ENCODE measurements at regions not wholly inside any gene's neighbourhood (a gene's known extent, or its start where the extent isn't known, plus 50 kb on each side); places are given as distances from the start of the nearest gene placed in this dataset.
"Not testable (repeated sequence)": the region's sequence is repeated elsewhere in the genome, so short reads cannot be mapped to it uniquely, and the experiment has no call there.

DNA sequence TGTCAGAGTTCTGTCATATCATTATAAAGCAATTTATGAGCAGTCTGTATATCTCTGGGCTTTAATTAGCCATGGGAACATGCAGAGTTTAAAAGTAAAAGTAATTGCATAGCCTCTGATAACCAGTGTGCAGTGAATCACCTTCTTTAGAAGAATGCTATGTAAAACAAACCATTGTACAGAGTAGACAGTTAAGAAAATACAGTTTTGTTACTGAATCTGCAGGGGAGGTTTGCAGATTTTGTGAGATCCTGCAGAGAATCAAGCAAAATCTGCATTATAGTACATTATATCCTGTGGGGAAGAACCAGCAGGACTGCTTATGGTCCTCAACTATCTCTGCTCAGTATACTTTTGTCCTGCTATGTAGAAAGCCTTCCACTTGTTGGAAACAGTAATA is 396.2 kb upstream of the NAALADL2 start:
- DNase-seq: no peak

DNA sequence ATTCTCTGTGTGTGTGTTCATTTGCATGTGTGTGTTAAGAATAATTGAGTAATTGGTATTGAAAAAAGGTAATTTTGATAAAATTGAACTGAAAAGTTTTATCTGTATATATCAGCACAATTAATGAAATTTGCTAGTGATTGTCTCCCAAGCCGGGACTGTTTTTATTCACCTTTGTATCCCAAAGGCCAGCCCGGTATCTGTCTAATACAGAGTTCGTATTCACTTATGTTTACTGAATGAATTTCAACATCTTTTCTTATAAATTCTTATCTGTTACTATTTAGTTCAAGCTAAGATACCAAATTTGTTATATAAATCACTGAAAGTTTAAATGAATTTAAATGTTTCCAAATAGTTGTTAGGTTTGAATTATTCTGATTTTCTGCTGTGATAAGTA is 394.0 kb upstream of the NAALADL2 start:
- DNase-seq: no peak

DNA sequence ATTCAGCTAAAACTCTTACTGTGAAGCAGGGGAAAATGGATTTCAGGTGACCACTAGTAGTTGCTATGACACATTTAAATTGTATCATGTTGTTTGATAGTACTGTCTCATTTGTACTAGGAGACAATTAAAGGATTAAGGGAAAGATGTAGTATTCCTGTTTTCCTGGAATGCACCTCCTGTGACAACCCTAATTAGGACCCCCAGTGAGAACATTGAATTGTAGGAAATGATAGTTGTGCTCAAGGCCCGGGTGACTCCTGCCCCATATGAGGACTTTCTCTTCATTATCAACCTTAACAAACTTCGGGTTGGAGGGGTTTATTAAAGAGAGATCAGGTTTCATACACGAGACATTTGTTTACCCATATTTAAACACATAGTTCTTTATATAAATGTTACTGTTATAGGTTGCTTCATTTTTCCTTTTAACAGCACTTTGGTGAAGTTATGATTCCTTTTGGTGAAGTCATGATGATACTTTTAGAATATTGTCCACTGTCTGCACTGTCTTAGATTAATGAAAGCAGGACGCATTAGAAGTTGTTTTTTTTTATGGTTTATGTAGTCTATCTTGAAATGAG is 392.6 kb upstream of the NAALADL2 start:
- no peak for DNase-seq

DNA sequence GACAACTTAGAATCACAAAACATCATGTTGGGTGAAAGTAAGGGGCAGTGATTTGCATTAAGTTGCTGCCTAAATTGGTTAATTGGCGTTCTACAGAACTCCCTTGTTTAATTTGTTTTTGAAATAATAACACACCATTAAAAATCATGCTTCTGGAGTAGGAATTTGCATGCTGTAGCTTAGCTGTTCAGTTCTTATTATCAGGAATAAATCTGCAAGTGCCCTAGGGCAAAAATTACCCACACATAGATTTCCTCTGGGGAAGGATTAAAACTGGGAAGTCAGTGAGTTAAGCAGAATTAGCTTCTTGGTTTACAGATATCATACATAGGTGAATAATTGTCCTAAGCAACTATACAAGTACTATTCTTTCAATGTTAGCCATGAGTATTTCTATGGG is 381.6 kb upstream of the NAALADL2 start:
- DNase-seq: no peak

DNA sequence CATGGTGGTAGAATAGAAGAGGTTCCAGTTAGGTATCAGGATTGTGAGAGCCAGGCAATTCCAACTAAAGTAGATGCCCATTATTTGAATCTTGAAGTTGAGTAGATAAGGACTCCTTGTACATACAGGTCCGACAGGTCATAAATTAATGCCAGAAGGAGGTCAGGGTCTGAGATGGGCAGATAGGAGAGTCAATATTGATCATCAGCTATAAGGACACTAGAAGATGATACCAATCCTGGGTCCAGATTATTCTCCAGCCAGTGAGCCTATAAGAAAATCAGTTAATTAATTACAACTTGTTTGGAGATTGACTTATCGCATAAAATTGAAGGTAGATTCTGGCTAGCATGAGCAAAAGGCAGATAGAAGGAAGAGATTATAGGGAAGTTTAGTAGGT is 378.4 kb upstream of the NAALADL2 start:
- DNase-seq: no peak

DNA sequence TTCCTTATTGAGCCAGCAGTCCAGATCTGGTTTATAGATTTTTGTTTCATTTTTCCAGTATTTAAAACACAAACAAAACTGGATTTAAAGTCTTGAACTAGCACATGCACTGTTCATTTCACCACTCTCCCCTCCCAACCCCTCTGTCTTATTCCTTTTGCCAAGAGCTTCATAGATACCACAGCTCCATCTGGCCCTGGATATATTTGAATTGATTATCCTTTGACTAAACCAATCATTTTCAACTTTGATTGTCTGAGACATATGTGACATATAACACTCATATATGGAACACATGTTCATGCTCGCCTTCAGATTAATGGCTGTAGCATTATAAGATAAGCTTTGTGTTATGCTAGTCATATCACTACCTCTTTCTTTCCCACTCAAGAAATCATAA is 376.6 kb upstream of the NAALADL2 start:
- DNase-seq: no peak

DNA sequence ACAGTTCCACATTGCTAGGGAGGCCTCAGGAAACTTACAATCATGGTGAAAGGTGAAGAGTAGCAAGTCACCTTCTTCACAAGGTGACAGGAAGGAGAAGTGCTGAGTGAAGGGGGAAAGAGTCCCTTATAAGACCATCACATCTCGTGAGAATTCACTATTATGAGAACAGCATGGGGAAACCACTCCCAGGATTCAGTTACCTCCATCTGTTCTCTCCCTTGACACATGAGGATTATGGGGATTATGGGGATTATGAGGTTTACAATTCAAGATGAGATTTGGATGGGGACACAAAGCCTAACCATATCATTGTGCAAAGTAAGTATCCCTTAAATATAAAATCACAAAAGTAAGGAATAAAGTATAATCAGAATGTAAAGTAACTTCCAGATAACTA is 375.9 kb upstream of the NAALADL2 start:
- no peak for DNase-seq

DNA sequence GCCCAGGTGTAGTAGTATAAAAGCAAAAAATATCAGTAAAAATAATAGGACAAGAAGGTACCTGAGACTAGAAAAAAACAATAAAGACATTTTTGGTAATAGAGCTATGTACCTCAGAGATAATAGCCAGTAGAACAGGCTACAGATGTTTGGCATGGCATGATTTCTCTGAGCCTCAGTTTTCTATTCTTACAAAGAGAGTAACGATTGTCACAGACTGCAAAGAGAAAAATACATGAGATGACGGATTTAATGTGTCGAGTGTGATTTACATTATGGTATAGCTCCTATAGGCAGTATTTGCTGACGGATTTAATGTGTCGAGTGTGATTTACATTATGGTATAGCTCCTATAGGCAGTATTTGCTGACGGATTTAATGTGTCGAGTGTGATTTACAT is 375.3 kb upstream of the NAALADL2 start:
- not testable (repeated sequence) for DNase-seq

DNA sequence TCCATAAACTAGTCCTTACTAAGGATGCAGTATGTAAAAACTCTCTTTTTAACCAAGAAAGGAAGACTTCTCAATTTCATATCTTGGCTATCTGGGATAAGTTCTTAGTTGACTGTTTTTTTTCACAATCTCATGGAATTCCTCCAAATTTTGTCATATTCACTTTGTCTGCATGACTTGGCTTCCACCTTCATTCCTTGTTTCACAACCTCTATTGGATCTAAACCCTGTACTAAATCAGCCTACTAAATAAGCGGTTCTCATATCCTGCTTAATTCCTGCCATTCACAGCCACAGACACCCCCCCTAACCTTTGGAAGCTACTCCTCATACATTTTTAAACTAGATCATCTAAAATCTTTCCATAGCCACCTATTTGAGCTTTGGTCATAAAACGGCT is 370.6 kb upstream of the NAALADL2 start:
- DNase-seq: no peak

DNA sequence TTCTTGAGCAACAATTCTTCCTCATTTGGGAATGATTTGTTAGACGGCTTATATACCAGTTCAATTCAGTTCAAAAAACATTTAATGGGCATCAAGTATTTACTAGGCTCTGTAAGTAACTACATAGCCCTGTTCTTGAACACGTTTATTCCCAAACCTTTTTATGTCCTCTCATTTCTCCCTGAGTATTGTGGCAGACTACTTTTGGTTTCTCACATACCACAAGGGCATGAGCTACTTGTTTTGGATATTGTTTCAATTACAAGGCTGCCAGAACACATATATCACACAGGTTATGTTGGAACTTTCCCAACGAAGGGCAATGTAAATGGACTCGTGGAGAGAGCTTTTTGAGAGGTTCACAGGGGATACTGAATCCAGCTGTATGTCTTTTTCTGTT is 363.8 kb upstream of the NAALADL2 start:
- no peak for DNase-seq

DNA sequence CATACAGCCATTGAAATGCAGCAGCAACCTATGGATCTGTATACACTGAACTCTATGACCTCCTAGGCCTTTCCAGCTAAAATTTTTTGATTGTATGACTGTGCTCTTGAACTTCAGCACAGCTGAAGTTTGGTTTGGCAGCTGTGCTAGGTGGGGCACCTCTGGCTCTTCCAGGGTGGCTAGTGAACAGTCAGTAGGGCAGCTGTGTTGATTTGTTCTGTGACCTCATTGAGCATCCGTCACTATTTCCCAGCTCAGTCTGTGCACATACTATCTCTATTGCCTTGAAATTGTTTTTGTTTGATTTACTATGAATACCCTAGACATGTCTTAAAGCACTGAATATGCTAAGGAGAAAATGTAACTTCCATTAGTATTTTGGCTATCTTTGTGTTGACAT is 363.2 kb upstream of the NAALADL2 start:
- no peak for DNase-seq

DNA sequence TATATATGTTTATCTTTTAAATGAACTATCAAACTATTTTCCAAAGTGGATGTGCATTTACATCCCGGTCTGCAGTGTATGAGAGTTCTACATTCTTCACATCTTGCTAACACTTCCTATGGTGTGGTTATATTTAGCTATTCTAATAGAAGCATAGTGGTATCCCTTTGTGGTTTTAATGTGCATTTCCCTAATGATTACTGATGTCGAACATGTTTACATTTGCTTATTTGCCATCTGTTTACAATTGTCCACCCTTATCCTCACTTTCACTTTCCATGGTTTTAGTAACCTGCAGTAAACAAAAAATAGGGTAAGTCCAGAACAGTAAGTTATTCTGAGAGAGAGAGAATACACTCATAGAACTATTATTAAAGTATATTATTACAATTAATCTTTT is 360.5 kb upstream of the NAALADL2 start:
- no peak for DNase-seq

DNA sequence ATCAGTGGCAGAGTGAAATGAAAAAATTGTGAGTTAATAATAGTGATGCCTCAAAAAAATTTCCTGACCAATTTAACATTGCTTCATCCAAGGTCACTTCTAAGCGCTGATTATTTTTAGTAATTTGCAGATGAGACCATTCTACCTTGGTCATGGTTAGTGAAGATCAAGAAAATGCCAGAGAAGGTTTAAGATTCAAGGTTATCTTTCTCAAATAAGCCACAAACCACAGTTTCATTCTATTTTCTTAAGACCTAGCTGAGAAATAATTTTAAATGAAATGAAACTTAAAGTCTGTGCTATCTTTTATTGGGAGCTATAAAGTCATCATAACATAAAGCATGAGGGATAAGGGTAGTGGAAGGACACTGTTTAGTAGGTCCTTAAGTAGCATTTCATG is 353.9 kb upstream of the NAALADL2 start:
- DNase-seq: no peak

DNA sequence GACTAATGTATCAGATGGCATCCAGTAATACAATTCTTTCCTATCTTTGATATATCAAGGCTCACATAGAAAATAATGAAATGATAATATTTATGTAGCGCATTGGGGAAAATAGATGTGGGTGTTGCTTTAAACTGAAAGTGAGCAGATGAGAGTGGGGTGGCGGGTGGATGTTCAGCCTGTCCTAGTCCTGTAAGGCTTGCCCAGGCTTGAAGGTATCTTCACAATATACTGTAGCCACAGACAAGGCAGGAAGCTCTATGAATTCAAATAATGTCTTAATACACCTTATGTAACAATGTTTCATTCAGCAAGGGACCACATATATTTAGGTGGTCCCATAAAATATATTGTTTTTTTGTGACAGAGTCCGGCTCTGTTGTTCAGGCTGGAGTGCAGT is 334.9 kb upstream of the NAALADL2 start:
- no peak for DNase-seq

DNA sequence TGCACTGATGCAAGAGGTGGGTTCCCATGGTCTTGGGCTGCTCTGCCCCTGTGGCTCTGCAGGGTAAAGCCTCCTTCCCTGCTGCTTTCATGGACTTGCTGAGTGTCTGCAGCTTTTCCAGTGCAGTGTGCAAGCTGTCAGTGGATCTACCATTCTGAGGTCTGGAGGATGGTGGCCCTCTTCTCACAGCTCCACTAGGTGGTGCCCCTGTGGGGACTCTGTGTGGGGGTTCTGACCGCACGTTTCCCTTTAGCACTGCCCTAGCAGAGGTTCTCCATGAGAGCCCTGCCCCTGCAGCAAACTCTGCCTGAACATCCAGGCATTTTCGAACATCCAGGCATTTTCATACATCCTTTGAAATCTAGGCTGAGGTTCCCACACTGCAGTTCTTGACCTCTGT is 329.8 kb upstream of the NAALADL2 start:
- no peak for DNase-seq

DNA sequence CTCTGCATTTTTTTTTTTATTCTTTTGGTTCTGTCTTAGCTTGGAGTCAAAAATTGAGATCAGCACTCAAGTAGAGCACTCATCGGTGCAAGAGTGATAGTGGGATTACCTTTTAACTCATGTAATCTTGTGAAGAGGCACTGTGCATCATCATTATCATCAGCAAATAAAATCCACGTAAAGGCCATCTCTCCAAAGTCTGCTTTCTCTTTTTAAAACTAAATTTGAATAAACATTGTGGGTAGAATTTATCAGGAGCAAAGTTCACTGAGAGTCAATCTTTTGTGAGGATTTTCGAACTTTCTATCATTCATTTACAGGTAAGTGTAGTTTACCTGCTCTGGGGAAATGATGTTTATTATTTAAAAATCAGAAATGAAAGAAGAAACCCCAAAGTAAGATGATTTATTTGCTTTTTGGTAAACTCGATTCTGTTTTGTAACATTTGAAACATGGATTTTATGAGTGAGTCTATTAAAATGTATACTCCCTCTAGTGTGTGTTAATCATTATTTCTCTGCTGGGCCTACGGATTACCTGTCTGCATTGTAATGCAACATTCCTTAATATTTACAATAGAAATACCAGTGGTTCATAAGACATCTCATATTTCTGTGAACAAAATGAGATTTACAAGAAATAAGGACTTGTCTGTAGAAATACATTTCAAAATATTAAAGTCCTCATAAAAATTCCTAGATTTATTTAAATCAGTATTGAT is 327.7 kb upstream of the NAALADL2 start:
- DNase-seq: no peak

DNA sequence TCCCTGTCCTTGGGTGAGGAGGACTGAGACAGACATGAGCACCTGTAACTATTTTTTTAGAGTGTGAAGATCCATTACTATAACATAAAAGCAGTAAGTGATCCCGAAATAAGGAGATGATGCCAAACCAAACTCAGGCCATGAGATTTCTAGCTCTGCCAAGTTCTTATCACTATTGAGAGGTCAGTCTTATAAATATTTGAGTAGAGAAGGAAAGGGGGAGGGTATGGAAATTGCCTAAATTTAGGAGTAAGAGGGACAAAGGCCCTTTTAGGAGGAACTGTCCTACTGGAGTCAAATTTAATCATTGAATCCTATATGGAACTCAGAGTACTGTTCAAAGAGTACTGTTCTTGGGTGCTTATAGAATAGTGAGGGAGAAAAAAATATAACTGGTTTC is 326.9 kb upstream of the NAALADL2 start:
- no peak for DNase-seq

DNA sequence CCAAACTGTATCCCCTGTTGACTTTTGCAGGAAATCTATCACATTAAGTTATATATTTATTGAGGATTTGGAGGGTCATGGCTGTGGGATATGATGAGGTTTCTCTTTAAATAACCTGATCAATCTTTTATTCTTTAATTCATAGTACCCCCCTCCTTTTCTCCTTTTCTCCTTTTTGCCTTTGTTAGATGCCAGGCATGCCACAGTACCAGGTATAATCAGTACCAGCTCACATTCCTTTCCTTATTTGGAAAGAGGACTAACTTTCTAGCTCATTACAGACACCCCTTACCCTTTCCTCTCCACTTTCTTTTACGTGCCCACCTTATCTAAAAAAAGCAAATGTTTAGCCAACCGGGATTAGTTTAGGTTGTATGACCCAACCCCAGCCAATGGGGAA is 326.4 kb upstream of the NAALADL2 start:
- no peak for DNase-seq

DNA sequence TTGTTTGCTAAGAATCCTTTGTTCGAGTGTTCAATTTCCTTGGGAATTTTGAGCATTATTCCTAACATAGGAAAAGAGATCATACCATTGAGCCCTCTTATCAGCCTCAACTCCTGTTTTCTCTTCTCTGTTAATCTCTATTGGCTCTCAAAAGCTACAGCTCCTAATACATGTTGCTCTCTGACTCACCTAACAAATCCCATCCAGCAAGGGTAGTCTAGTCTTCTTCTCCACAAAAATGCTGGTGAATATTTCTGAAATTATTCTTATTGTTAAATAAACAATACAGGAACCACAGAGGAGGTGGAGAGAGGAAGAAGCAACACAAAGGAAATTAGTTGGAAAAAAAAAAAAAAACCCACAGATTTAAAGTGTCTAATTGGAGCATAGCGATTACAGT is 325.8 kb upstream of the NAALADL2 start:
- no peak for DNase-seq

DNA sequence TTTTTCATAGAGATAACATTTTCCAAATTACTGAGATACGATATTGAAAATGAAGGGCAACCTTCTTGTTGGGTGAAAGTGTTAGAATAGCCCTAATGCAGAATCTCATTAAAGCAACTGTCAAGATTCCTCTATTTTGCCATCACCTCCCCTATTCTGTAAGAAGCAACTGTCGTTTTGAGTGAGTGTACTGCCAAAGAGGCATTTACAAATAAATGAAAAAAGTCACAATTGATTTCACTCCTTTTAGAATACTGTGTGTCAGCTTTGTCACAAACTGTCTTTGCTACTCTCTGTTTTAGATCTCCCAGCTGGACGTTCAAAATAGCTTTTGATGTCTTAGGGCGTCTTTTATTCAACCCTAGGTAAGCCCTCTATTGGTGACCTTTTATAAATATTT is 322.8 kb upstream of the NAALADL2 start:
- no peak for DNase-seq

DNA sequence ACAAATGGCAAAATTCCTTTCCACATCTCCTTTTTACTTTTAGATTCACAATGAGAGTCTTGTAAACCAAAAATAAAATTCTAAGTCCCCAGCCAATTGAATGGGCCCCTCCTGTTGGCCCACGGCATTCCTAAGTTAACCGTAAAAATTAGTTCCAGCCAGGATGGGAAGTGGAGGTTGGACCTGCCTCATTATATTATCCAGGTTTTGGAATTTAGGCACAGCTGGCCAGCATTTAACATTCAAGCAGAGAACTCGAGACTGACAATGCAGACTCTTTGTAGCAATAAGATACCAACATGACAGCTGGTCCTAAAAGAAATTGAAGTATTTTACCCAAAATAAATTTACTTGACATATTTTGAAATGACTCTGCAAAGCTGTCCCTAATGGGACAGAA is 321.0 kb upstream of the NAALADL2 start:
- DNase-seq: no peak

DNA sequence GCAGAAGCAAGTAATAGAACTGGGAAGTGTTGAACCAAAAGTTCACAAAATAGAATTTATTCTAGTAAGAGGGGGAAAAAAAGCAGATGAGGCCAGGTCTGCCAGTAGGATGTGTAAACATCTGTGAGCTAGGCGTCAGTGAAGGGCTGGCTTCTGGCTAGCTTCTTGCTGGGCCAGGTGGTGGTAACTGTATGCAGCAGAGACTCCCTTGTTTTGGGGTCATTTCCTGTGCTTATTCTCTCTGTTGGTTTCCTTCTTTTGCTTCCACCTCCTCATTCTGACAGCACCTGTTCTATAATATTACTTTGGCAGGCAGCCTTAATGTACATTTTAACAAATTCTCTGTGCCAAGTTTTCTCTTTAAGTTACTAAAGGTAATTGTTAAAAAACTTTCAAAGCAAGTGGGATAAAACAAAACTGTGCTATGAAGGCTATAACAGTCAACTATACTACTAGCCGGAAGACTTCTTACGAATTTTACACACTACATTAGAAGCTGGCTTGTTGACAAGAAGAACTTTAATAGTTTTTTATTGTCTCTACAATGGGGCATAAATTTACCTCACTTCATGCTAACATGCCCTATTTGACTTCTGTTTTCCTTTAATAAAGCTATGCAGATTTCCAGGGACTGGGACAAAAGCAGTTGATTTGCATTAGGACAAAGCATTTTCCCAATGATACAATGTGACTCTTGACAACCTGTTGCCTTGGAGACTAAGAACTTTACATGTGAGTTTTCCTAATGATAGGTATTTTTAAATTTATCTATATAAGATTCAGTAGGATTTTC is 318.8 kb upstream of the NAALADL2 start:
- DNase-seq: no peak

DNA sequence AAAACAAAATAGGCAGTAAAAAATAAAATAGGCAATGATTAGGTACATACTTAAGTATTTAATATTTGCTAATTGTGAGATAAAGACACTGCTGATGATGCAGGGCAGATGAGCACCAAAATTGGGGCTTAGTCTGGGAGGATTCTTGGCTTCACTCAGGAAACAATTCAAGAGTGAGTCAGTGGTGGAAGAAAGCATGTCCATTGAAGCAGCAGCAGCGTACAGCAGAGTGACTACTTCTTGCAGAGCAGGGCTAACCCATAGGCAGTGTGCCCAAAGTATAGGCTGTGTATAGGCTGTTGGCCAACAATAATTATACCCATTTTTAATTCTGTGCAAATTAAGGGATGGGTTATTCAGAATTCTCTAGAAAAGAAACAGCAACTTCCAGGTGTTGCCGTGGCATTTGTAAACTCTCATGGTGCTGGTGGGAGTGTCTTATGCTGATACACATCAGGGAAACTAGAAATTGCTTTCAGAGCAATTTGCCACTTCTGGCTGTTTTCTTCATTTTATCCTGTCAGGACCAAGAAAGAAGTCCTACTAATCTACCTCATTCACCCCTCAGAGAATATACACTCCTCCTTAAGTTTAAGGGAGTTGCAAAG is 317.3 kb upstream of the NAALADL2 start:
- DNase-seq: no peak
